Loucy (cell line): ENCODE measurements at regions not wholly inside any gene's neighbourhood (a gene's known extent, or its start where the extent isn't known, plus 50 kb on each side); places are given as distances from the start of the nearest gene placed in this dataset.
"Not testable (repeated sequence)": the region's sequence is repeated elsewhere in the genome, so short reads cannot be mapped to it uniquely, and the experiment has no call there.

Source experiments
- H2AFZ ChIP-seq: fragments of 200-600 bp; sonication (generic); 2 replicates; pipeline ENCODE4 v1.6.0; 2016; ENCODE audit warnings: antibody characterized with exemption, mild to moderate bottlenecking, low read length, moderate library complexity
- H3F3A ChIP-seq: fragments of 200-600 bp; 2 replicates; pipeline ENCODE4 v1.6.0; 2016; ENCODE audit warnings: antibody characterized with exemption, low read depth, mild to moderate bottlenecking
- H3K27me3 ChIP-seq: fragments of 200-600 bp; sonication (generic); 2 replicates; pipeline ENCODE4 v1.6.1; 2014; ENCODE audit warnings: low read length, mild to moderate bottlenecking; ENCODE audit not compliant: insufficient read depth, poor library complexity, severe bottlenecking
- H3K36me3 ChIP-seq: fragments of 200-600 bp; sonication (generic); 2 replicates; pipeline ENCODE4 v1.6.1; 2016; ENCODE audit warnings: low read length; ENCODE audit not compliant: insufficient read depth
- H3K4me1 ChIP-seq: fragments of 200-600 bp; sonication (generic); 2 replicates; pipeline ENCODE4 v1.5.1; 2014; ENCODE audit warnings: low read length, mild to moderate bottlenecking; ENCODE audit not compliant: insufficient read depth, poor library complexity, severe bottlenecking
- H3K4me2 ChIP-seq: fragments of 200-600 bp; sonication (generic); 2 replicates; pipeline ENCODE4 v1.6.0; 2014; ENCODE audit warnings: antibody characterized with exemption, low read length, low read depth, mild to moderate bottlenecking; ENCODE audit not compliant: poor library complexity, severe bottlenecking
- H3K4me3 ChIP-seq: fragments of 200-600 bp; sonication (generic); 2 replicates; pipeline ENCODE4 v1.5.1; 2014; ENCODE audit warnings: low read length, mild to moderate bottlenecking, mixed read lengths; ENCODE audit not compliant: poor library complexity, severe bottlenecking
- H3K79me2 ChIP-seq: fragments of 200-600 bp; sonication (generic); 2 replicates; pipeline ENCODE4 v1.6.1; 2014; ENCODE audit warnings: low read length; ENCODE audit not compliant: insufficient read depth
- H3K9ac ChIP-seq: fragments of 200-600 bp; sonication (generic); 2 replicates; pipeline ENCODE4 v1.6.0; 2014; ENCODE audit warnings: mild to moderate bottlenecking, low read depth, low read length, moderate library complexity; ENCODE audit not compliant: poor library complexity, severe bottlenecking
- H3K9me2 ChIP-seq: fragments of 200-600 bp; sonication (generic); replicated peaks from 2 replicates; pipeline ENCODE4 v1.6.1; 2016; ENCODE audit warnings: low read depth, low read length, mixed read lengths
- H3K9me3 ChIP-seq: fragments of 200-600 bp; sonication (generic); 2 replicates; pipeline ENCODE4 v1.6.1; 2014; ENCODE audit warnings: mild to moderate bottlenecking, antibody characterized with exemption, low read length, low read depth; ENCODE audit not compliant: insufficient read depth
- H4K20me1 ChIP-seq: fragments of 200-600 bp; sonication (generic); 2 replicates; pipeline ENCODE4 v1.6.0; 2014; ENCODE audit warnings: antibody characterized with exemption, low read length, mild to moderate bottlenecking; ENCODE audit not compliant: insufficient read depth, poor library complexity, severe bottlenecking
- EZH2phosphoT487 ChIP-seq: fragments of 200-600 bp; IDR thresholded peaks from 2 replicates; pipeline ENCODE4 v1.6.1; 2018; ENCODE audit warnings: antibody characterized with exemption, mild to moderate bottlenecking, moderate library complexity, borderline replicate concordance
- TF ChIP-seq, protein P1 (sequence below): fragments of 200-600 bp; sonication (generic); conservative IDR thresholded peaks from 2 replicates; pipeline ENCODE4 v1.5.1; 2014; ENCODE audit warnings: mild to moderate bottlenecking, antibody characterized with exemption, low read length

DNA sequence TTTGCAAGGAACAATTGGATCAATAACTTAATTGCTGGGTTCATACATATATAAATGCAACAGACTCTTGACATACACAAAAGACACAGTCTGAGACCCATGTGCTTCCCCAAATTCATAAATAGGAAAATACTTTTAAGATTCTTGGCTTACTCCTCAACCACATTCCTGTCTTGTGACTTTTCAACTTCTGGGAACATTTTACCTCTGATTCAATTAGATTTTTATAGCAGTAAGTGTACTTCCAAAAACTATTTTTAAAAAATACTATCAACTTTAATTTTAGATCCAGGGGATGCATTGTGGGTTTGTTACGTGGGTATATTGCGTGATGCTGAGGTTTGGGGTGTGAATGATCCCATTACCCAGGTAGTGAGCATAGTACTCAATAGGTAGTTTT lies 406.7 kb downstream of the RPS6KC1 start:
- Histone ChIP-seq H3K4me2 (no peak overlapping the region), H2AFZ (no peak overlapping the region), H3K4me3 (no peak overlapping the region), H3K27me3 (no peaks in the 10 kb centered on the region), H3K79me2 (no peaks in the 10 kb centered on the region), H4K20me1 (no peaks in the 10 kb centered on the region), H3K9ac (no peak overlapping the region), H3K9me3 (no peaks in the 10 kb centered on the region), H3K36me3 (no peaks in the 10 kb centered on the region), H3K9me2 (no peaks in the 10 kb centered on the region), H3K4me1 (no peaks in the 10 kb centered on the region), H3F3A (no peaks in the 10 kb centered on the region)
- TF ChIP-seq, protein P1, sequence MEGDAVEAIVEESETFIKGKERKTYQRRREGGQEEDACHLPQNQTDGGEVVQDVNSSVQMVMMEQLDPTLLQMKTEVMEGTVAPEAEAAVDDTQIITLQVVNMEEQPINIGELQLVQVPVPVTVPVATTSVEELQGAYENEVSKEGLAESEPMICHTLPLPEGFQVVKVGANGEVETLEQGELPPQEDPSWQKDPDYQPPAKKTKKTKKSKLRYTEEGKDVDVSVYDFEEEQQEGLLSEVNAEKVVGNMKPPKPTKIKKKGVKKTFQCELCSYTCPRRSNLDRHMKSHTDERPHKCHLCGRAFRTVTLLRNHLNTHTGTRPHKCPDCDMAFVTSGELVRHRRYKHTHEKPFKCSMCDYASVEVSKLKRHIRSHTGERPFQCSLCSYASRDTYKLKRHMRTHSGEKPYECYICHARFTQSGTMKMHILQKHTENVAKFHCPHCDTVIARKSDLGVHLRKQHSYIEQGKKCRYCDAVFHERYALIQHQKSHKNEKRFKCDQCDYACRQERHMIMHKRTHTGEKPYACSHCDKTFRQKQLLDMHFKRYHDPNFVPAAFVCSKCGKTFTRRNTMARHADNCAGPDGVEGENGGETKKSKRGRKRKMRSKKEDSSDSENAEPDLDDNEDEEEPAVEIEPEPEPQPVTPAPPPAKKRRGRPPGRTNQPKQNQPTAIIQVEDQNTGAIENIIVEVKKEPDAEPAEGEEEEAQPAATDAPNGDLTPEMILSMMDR = no peak
- TF ChIP-seq EZH2phosphoT487 = no peak

GRCh38 chr1:213462374-213462773 lies 411.3 kb downstream of the RPS6KC1 start:
- H4K20me1 ChIP-seq, H3K4me2 ChIP-seq, H2AFZ ChIP-seq, H3F3A ChIP-seq, H3K27me3 ChIP-seq, H3K36me3 ChIP-seq, H3K4me3 ChIP-seq, H3K79me2 ChIP-seq, H3K4me1 ChIP-seq, H3K9ac ChIP-seq, H3K9me3 ChIP-seq, H3K9me2 ChIP-seq: not testable (repeated sequence)

DNA sequence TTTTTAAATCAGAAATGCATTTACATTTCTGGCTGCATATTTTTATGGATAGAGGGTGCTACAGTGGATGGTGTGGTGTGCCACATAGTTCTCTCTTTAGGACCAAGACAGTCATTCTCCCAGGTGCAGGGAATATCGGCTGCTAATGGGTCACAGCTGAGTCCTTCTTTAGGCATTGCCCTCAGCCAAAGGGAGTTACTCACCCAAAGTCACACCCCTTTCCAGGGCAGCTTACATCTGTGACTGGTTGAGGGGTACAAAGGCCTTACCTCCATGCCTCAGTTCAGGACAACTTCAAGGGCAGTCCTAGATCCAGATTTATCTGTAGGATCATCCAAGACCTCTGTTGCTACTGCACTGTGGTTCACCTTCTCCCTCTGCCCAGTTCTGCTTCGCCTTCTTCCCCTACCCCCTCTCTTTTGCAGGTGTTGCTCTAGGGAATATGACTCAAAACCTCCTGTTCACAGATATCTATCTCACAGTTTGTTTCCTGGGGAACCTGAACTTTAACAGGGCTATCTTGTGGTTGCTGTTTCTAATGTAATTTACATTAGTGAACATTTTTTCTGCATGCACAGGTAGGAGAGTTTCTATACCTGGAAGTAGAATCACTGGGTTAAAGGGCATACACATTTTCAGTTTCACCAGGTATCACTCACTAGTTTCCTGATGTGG lies 413.9 kb downstream of the RPS6KC1 start:
- H3K9me3 ChIP-seq = no peaks in the 10 kb centered on the region
- H3K4me1 ChIP-seq = no peaks in the 10 kb centered on the region
- TF ChIP-seq, protein P1 = no peak
- no peak for TF ChIP-seq EZH2phosphoT487
- H4K20me1 ChIP-seq = no peaks in the 10 kb centered on the region
- H3K4me2 ChIP-seq = no peak overlapping the region
- no peak overlapping the region for H3K9ac ChIP-seq
- no peaks in the 10 kb centered on the region for H3K9me2 ChIP-seq
- no peak overlapping the region for H2AFZ ChIP-seq
- no peaks in the 10 kb centered on the region for H3F3A ChIP-seq
- no peaks in the 10 kb centered on the region for H3K36me3 ChIP-seq
- H3K79me2 ChIP-seq = no peaks in the 10 kb centered on the region
- H3K27me3 ChIP-seq = no peaks in the 10 kb centered on the region
- H3K4me3 ChIP-seq = no peak overlapping the region

DNA sequence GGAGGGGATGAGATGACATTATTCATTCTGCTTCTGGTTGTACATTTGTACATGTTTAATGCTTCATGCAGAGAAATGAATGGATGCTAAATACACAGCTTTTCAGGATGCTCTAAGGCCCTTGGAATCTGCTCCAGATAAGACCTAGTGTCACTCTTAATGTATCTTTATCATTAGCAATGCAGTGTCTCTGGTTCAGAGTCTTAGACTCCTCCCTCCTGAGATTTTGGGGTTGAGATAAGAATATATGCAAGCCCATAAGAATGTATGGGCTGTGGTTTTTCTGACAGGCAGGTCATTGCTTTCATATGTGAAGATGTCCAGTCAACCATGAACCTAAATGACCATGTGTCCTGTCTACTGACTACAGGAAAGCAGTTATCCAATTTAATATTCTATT lies 415.5 kb downstream of the RPS6KC1 start:
- Histone ChIP-seq H3K4me3 (no peak overlapping the region), H3F3A (no peaks in the 10 kb centered on the region), H3K4me1 (no peaks in the 10 kb centered on the region), H3K4me2 (no peak overlapping the region), H3K36me3 (no peaks in the 10 kb centered on the region), H3K79me2 (no peaks in the 10 kb centered on the region), H4K20me1 (no peaks in the 10 kb centered on the region), H3K9me3 (no peaks in the 10 kb centered on the region), H2AFZ (no peak overlapping the region), H3K27me3 (no peaks in the 10 kb centered on the region), H3K9me2 (no peaks in the 10 kb centered on the region), H3K9ac (no peak overlapping the region)
- no peak for TF ChIP-seq EZH2phosphoT487
- TF ChIP-seq, protein P1 = no peak
